HG02938 (cell line): ENCODE measurements at regions not wholly inside any gene's neighbourhood (a gene's known extent, or its start where the extent isn't known, plus 50 kb on each side); places are given as distances from the start of the nearest gene placed in this dataset.

ENCODE experiments used
- ATAC-seq: cut with Tn5 transposase; IDR thresholded peaks from one replicate; pipeline ENCODE4 v1.9.1; 2021; ENCODE audit warnings: mild to moderate bottlenecking, moderate library complexity; ENCODE audit not compliant: unreplicated experiment

- no peak for ATAC-seq
Measured at GRCh38 chr2:212873256-212873655, 278.2 kb downstream of the IKZF2 start.

- ATAC-seq, result no peak
Measured at GRCh38 chr2:212871597-212871996, 279.8 kb downstream of the IKZF2 start.

GRCh38 chr2:212864186-212864585, 287.2 kb downstream of the IKZF2 start:
- no peak for ATAC-seq

GRCh38 chr2:212863185-212863588, 288.2 kb downstream of the IKZF2 start:
- no peak for ATAC-seq

- ATAC-seq, result no peak
Measured at GRCh38 chr2:212858496-212858895, 292.9 kb downstream of the IKZF2 start.

GRCh38 chr2:212854771-212855170, 296.6 kb downstream of the IKZF2 start:
- ATAC-seq, result no peak

- ATAC-seq, result no peak
Measured at GRCh38 chr2:212854116-212854515, 297.3 kb downstream of the IKZF2 start.

GRCh38 chr2:212845941-212846340, 305.5 kb downstream of the IKZF2 start:
- ATAC-seq, result no peak

GRCh38 chr2:212843409-212844199, 305.0 kb upstream of the ERBB4 start:
- no peak for ATAC-seq

- ATAC-seq, result no peak
Measured at GRCh38 chr2:212842544-212843185, 304.1 kb upstream of the ERBB4 start.

- ATAC-seq, result no peak
Measured at GRCh38 chr2:212841460-212841859, 302.9 kb upstream of the ERBB4 start.

- no peak for ATAC-seq
Measured at GRCh38 chr2:212832211-212833195, 293.9 kb upstream of the ERBB4 start.

GRCh38 chr2:212831671-212832199, 293.1 kb upstream of the ERBB4 start:
- no peak for ATAC-seq

GRCh38 chr2:212816267-212816666, 277.7 kb upstream of the ERBB4 start:
- no peak for ATAC-seq

GRCh38 chr2:212815453-212815852, 276.9 kb upstream of the ERBB4 start:
- ATAC-seq, result no peak

- ATAC-seq, result no peak
Measured at GRCh38 chr2:212814941-212815340, 276.3 kb upstream of the ERBB4 start.

GRCh38 chr2:212811921-212812320, 273.3 kb upstream of the ERBB4 start:
- no peak for ATAC-seq

- no peak for ATAC-seq
Measured at GRCh38 chr2:212811036-212811805, 272.6 kb upstream of the ERBB4 start.

- no peak for ATAC-seq
Measured at GRCh38 chr2:212797484-212798205, 259.0 kb upstream of the ERBB4 start.

GRCh38 chr2:212794471-212794870, 255.9 kb upstream of the ERBB4 start:
- ATAC-seq, result no peak
